A673 (cell line): ENCODE measurements at regions not wholly inside any gene's neighbourhood (a gene's known extent, or its start where the extent isn't known, plus 50 kb on each side); places are given as distances from the start of the nearest gene placed in this dataset.

Source experiments
- EZH2 ChIP-seq: fragments of 200-600 bp; sonication (generic); IDR thresholded peaks from 2 replicates; pipeline ENCODE4 v1.6.1; 2017; ENCODE audit warnings: borderline replicate concordance, low read depth, mild to moderate bottlenecking, mixed read lengths, antibody characterized with exemption, low read length; ENCODE audit not compliant: poor library complexity, severe bottlenecking
- TF ChIP-seq, protein P1 (sequence below): fragments of 300-800, 200-600 bp; sonication (generic); conservative IDR thresholded peaks from 2 replicates; pipeline ENCODE4 v1.5.1; 2017; ENCODE audit warnings: low read depth, mild to moderate bottlenecking, antibody characterized with exemption, low read length, moderate library complexity, mixed read lengths

DNA sequence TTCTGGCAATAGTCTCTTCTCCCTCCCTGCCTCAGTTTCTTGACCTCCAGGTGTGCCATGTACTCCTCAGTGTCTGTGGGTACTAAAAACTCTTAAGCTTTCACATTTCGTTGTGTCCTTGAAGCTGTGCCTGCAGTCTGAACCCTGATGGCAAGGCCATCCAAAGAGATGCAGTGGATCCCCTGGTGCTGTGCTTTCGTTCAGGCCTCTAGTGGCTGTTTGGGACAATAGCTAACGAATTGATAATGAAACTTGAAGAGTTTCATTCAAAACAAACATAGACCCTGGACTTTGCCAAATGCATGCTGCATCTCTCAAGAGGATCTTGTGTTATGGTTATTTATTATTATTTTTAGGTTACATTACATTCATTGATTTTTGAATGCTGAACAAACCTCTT, 523.1 kb upstream of the FSIP2 start:
- TF ChIP-seq, protein P1, sequence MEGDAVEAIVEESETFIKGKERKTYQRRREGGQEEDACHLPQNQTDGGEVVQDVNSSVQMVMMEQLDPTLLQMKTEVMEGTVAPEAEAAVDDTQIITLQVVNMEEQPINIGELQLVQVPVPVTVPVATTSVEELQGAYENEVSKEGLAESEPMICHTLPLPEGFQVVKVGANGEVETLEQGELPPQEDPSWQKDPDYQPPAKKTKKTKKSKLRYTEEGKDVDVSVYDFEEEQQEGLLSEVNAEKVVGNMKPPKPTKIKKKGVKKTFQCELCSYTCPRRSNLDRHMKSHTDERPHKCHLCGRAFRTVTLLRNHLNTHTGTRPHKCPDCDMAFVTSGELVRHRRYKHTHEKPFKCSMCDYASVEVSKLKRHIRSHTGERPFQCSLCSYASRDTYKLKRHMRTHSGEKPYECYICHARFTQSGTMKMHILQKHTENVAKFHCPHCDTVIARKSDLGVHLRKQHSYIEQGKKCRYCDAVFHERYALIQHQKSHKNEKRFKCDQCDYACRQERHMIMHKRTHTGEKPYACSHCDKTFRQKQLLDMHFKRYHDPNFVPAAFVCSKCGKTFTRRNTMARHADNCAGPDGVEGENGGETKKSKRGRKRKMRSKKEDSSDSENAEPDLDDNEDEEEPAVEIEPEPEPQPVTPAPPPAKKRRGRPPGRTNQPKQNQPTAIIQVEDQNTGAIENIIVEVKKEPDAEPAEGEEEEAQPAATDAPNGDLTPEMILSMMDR: no peak
- TF ChIP-seq EZH2: no peak
